SK-N-SH (cell line): ENCODE measurements at regions not wholly inside any gene's neighbourhood (a gene's known extent, or its start where the extent isn't known, plus 50 kb on each side); places are given as distances from the start of the nearest gene placed in this dataset.

Source experiments
- EP300 ChIP-seq, 2 experiments: IDR thresholded peaks; 2 replicates each; pipeline versions ENCODE4 v1.4.0 to v1.6.1; 2012; ENCODE audit warnings: borderline replicate concordance in 1 of 2, low read depth in 1 of 2, low read length in 1 of 2
- EZH2phosphoT487 ChIP-seq: fragments of 200-600 bp; sonication (generic); IDR thresholded peaks from 2 replicates; pipeline ENCODE4 v1.6.1; 2017; ENCODE audit warnings: low read depth, mixed run types, mild to moderate bottlenecking, antibody characterized with exemption, moderate library complexity, borderline replicate concordance
- JUND ChIP-seq: IDR thresholded peaks from 2 replicates; pipeline ENCODE4 v1.4.0; 2012
- NFIC ChIP-seq: IDR thresholded peaks from 2 replicates; pipeline ENCODE4 v1.4.0; 2012; ENCODE audit warnings: borderline replicate concordance
- POLR2AphosphoS5 ChIP-seq: IDR thresholded peaks from 2 replicates; pipeline ENCODE4 v1.6.1; 2012; ENCODE audit warnings: low read depth, low read length
- SIN3A ChIP-seq: IDR thresholded peaks from 2 replicates; pipeline ENCODE4 v1.6.1; 2012; ENCODE audit warnings: low read depth, mild to moderate bottlenecking, low read length, moderate library complexity, borderline replicate concordance
- USF2 ChIP-seq: fragments of 150-350 bp; IDR thresholded peaks from 2 replicates; pipeline ENCODE4 v1.6.1; 2017; ENCODE audit warnings: antibody characterized with exemption, low read length, low read depth, borderline replicate concordance
- TF ChIP-seq, protein P1 (sequence below): fragments of 200-600 bp; sonication (generic); IDR thresholded peaks from 2 replicates; pipeline ENCODE4 v1.6.1; 2017; ENCODE audit warnings: antibody characterized with exemption, mild to moderate bottlenecking, moderate library complexity
- TF ChIP-seq, protein P2 (sequence below): IDR thresholded peaks from 2 replicates; pipeline ENCODE4 v1.4.0; 2012; ENCODE audit warnings: low read depth
- TF ChIP-seq, protein P3 (sequence below): IDR thresholded peaks from 2 replicates; pipeline ENCODE4 v1.4.0; 2012; ENCODE audit warnings: low read depth, borderline replicate concordance

- no peak for TF ChIP-seq NFIC
- TF ChIP-seq, protein P1, sequence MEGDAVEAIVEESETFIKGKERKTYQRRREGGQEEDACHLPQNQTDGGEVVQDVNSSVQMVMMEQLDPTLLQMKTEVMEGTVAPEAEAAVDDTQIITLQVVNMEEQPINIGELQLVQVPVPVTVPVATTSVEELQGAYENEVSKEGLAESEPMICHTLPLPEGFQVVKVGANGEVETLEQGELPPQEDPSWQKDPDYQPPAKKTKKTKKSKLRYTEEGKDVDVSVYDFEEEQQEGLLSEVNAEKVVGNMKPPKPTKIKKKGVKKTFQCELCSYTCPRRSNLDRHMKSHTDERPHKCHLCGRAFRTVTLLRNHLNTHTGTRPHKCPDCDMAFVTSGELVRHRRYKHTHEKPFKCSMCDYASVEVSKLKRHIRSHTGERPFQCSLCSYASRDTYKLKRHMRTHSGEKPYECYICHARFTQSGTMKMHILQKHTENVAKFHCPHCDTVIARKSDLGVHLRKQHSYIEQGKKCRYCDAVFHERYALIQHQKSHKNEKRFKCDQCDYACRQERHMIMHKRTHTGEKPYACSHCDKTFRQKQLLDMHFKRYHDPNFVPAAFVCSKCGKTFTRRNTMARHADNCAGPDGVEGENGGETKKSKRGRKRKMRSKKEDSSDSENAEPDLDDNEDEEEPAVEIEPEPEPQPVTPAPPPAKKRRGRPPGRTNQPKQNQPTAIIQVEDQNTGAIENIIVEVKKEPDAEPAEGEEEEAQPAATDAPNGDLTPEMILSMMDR = no peak
- TF ChIP-seq POLR2AphosphoS5 = no peak
- TF ChIP-seq EZH2phosphoT487 = no peak
- TF ChIP-seq, protein P2, sequence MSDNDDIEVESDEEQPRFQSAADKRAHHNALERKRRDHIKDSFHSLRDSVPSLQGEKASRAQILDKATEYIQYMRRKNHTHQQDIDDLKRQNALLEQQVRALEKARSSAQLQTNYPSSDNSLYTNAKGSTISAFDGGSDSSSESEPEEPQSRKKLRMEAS = no peak
- TF ChIP-seq USF2 = no peak
- TF ChIP-seq, protein P3, sequence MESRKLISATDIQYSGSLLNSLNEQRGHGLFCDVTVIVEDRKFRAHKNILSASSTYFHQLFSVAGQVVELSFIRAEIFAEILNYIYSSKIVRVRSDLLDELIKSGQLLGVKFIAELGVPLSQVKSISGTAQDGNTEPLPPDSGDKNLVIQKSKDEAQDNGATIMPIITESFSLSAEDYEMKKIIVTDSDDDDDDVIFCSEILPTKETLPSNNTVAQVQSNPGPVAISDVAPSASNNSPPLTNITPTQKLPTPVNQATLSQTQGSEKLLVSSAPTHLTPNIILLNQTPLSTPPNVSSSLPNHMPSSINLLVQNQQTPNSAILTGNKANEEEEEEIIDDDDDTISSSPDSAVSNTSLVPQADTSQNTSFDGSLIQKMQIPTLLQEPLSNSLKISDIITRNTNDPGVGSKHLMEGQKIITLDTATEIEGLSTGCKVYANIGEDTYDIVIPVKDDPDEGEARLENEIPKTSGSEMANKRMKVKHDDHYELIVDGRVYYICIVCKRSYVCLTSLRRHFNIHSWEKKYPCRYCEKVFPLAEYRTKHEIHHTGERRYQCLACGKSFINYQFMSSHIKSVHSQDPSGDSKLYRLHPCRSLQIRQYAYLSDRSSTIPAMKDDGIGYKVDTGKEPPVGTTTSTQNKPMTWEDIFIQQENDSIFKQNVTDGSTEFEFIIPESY = no peak
- TF ChIP-seq JUND = no peak
- no peak for TF ChIP-seq SIN3A
- TF ChIP-seq EP300 (IDR thresholded peaks at IDR 0.05; ENCODE audit: borderline replicate concordance in 1 of 2, low read depth in 1 of 2, low read length in 1 of 2) = no peak
Observed at GRCh38 chr3:152737021-152737908, 97.7 kb upstream of the P2RY1 start.
